ENCODE measurements at regions not wholly inside any gene's neighbourhood (a gene's known extent, or its start where the extent isn't known, plus 50 kb on each side); places are given as distances from the start of the nearest gene placed in this dataset.

- no peak for TF ChIP-seq POLR2AphosphoS5 (IDR thresholded peaks at IDR 0.05; ENCODE audit: low read depth, low read length)
- TF ChIP-seq TAF1 (IDR thresholded peaks at IDR 0.05; ENCODE audit: borderline replicate concordance, low read depth, low read length) = no peak
- no peak for TF ChIP-seq POLR2A (IDR thresholded peaks at IDR 0.05; ENCODE audit: low read depth, low read length)
These were observed 328.1 kb downstream of the C16orf95 start for GRCh38 chr16:86988920-86989696.

All from GM12892 (cell line).